SK-MEL-5 (cell line): ENCODE measurements at regions not wholly inside any gene's neighbourhood (a gene's known extent, or its start where the extent isn't known, plus 50 kb on each side); places are given as distances from the start of the nearest gene placed in this dataset.

Experiments used
- DNase-seq: peaks from one replicate; pipeline ENCODE4 v3.0.0-alpha.2; 2016; ENCODE audit warnings: low read depth, low spot score
- in situ Hi-C: cut with HindIII; loops from 2 replicates; pipeline ENCODE4 v1.10.0; 2016; ENCODE audit warnings: low sequenced_read_pairs, high pct_unique_total_duplicates, low pct_unique_long_range_greater_than_20kb

DNA sequence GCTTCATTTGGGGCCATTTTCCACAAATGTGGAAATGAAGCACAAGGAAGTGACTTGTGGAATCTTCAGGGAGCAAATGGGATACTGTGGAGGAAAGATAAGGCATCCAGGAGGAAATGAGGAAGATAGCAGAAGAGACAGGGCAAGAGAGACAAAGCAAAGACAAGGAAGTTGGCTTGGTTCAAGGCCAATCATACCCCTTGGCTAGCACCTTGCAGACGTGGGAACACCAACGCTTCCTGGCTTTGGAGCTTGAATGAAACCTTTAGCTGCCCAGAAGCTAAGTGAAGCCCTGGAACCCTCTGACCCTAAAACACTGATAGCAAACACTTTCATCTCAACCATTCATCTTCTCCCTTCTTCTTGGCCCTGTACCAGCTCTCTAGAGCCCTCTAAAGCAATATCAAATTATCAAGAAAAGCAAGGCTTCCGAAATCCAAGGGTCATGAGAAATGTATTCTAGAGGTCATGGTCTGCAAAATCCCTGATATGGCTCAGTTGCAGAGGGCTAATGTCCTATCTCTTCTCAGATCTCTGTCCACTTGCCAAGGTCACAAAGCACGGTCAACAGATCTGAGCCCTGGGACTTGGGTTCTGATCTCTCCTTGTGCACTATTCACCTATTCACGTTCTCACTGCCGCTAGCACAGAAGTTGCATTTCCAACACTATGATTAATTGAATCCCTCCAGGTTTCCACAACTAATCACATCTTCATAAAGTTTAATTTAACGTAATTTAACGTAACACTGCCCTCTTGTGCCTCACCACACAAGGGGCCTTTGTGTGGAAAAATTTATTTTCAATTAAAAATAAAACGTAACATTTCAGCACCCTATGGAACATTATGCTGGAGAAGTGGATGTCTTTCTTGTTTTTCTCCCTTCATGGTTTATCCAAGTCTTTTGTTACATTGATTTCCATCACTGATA lies 557.6 kb upstream of the ADAMTS9 start:
- DNase-seq, result peak; percentile 4
- in situ Hi-C loops, result no loop called here

DNA sequence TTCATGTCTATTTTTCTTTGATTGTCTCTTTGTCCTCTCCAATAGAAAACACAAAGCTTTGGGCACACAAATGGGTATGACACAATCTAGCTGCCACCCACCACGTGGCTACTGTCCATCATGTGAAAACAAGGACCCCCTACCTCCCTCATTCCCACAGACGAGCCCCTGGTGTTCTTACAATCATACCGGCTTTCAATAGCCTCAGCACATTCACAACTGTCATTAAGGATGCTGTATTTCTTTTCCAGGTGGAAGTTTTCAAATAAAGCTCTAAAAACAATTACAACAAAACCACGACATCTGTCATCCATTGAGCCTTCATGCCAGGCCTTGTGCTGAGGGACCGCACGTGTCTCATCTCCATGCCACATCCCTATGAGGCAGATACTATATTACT lies 552.6 kb upstream of the ADAMTS9 start:
- DNase-seq, result no peak
- in situ Hi-C loops, result no loop called here

DNA sequence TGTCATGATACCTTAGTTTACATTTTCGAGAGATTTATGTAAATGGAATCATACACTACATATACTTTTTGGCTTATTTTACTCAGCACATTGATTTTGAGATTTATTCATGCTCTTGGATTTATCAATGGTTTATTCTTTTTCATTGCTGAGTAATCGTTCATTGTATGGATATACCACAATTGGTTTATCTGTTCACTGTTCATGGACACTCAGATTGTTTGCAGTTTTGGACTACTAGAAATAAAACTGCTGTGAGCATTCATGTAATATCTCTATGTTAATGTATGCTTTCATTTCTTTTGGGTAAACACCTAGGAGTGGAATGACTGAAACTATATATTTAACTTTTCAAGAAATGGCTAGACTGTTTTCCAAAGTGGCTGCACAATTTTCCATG lies 550.9 kb upstream of the ADAMTS9 start:
- in situ Hi-C loops, result no loop called here
- DNase-seq, result no peak

DNA sequence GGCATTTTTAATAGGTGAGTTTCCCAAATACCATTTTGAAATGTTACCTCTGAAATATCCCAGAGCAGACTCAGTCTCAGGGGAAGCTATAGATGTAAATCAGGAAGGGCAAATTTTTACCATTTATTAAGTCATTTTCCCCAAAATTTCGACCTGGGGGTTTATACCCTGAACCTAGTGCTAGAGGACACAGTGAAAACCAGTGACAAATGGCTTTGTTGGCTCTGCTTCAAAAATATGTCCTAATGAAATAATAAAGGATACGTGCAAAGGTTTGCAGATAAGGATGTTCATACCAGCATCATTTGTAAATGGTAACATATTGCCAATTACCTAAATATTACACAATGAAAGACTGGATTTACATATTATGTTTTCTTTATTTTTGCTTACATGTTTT lies 546.7 kb upstream of the ADAMTS9 start:
- in situ Hi-C loops, result no loop called here
- DNase-seq, result no peak

DNA sequence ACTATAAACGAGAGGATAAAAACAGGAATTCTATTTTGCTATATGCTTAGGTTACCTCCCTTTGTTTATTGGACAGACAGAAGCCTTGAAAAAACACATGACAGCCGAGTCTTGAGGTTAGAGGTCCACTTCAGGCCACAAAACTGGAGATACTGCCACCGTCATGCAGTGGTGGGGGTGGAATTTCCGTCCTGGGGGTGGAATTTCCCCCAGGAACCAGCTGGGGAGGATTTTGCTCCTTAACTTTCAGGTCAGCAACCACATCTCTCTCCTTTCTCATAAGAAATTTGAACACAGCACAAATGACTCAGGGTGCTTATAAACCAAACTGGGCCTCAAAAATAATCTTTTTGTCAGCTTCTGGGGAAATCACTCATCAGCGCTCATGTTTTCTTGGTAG lies 545.8 kb upstream of the ADAMTS9 start:
- DNase-seq, result no peak
- in situ Hi-C loops, result no loop called here

DNA sequence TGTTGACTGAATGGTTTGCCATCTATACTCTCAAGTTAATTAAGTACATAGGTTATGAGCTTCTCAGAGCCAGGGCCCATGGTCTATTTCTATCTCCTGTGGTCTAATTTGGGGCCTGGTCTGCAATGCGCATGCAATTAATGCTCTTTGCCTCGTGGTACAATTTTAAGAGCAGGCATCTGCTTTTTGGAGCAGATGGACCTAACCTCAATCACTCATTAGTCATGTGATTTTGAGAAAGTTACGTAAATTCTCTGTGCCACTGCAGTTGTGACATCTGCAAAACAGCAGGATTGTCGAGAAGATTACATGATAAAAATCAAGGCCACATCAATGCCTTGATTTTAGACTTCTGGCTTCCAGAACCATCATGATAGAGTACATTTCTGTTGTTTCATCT lies 543.7 kb upstream of the ADAMTS9 start:
- in situ Hi-C loops, result no loop called here

DNA sequence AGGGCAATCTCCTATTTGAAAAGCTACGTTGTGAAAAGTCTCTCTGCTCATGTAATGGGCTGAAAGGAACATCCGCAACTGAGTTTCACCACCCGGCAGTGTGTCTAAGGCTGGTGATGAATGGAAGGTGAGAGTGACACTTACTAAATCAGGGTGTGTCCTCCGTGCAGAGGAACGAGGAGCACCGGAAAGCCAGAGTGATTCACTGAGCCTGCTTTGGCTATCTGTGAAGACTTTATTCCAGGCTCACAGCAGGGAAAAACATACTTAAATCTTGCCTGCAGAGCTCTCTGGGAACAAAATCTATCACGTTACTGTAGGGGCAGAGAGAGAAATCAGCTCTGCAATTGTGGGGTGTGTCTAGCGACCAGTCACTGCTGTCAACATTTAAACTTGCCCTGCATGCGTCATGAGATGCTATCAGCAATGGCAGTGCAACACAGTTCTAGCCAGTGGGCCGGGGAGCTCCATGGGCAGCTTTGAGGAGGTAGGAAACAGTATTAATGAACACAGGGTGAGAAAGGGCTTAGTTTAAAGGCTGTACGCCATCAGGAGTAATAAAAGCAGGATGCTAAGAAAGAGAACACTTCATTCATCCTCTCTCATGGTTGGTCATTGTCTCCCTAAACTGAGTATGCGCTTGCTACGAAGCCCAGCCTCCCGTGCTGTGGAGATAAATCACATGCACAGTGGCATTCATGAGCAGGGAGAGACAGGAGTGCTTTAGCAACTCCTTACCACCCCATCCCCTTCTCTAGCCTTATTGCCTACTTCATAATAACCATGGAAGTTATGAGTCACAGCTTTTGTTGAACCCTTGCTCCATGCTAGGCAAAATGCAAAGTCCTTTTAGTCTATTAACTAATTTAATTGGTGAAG lies 542.7 kb upstream of the ADAMTS9 start:
- DNase-seq, result no peak
- in situ Hi-C loops, result no loop called here

More for the DNA sequence above, 543.7 kb upstream of the ADAMTS9 start:
- no peak for DNase-seq

DNA sequence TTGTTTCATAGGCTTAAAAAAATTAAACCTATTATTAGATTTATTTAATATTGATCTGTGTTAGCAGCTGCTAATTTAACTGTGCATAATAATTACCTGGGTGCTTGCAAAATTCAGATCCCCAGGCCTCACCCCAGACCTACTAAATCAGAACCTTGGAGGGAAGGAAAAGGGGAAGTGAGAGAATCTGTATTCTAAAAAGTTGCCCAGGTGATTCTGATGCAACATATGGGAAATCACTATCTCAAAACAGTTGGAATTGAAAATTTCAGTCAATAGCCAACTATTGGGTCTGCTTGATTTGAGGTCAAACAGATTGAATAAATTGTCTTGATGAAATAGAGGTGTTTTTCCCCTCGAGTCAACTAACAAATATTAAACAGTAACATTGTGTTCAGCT lies 538.5 kb upstream of the ADAMTS9 start:
- no peak for DNase-seq
- in situ Hi-C loops, result no loop called here

DNA sequence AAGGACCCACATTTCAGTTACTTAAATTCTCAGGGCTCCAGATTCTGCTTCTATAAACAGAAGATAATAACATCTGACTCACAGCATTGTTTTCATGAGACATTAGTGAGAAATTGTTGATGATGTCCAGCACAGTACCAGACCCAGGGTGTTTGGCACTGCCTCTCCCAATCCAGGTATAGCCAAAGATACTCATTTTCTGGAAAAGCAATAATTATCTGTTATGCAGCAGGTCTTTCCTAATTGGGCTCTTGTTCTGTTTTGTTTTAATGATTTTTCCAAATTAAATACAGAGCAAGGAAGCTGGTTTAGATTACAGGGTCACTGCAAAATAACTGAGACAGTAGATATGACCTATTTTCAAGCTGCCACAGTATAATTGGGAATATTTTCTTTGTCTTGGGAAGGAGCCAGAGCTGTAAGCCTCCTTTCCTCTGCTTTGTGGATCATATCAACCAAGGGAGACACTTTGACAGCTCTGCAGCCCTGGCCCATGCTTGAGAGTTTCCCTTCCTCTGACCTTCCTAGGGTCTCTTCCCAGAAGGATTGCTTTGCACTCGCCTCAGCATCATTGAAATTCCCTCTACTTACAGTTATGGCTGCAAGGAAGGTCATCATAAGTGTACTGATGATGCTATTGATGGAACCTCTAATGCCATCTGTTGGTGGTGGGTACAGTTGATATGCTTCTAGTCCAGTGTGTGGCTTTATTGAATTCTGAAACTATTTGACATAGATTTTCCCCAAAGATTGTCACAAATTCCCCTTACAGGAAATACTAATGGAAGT lies 522.4 kb upstream of the ADAMTS9 start:
- in situ Hi-C loops, result no loop called here
- no peak for DNase-seq

DNA sequence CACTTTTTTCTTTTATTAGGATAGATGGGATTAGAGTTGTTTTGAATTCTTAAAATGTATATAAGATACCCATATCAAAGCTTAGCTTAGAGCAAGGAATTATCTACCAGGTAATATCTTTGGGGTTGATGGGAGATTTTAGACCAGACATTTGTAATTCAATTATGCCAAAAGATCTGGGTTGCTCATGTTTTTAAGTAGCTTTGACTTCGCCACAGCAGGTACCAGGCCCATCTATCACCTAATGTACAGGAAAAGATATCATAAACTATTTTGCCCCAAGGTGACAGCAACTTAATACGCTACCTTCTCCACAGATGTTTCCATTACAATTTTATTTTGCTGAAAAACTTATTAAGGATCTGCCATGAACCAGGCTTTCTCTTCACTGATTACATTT lies 514.6 kb upstream of the ADAMTS9 start:
- DNase-seq, result no peak
- in situ Hi-C loops, result no loop called here

DNA sequence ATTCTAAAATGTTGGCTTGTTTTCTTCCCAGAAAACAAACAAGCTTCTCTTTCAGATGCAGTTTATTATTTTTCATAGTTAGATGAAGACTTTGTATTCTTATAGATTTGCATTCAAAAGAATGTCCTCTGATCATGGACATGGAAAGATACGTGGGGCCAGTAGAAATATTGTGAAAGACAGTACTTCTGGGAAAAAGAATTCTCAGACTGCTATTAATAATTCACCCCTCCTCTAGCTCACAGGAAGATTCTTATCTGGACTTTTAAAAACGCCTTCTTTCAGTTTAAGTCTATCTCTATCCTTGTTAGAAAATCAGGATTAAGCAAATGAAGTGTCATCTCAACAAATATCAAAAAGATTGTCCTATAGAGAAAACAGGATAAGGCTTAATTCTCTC lies 514.1 kb upstream of the ADAMTS9 start:
- in situ Hi-C loops, result no loop called here

DNA sequence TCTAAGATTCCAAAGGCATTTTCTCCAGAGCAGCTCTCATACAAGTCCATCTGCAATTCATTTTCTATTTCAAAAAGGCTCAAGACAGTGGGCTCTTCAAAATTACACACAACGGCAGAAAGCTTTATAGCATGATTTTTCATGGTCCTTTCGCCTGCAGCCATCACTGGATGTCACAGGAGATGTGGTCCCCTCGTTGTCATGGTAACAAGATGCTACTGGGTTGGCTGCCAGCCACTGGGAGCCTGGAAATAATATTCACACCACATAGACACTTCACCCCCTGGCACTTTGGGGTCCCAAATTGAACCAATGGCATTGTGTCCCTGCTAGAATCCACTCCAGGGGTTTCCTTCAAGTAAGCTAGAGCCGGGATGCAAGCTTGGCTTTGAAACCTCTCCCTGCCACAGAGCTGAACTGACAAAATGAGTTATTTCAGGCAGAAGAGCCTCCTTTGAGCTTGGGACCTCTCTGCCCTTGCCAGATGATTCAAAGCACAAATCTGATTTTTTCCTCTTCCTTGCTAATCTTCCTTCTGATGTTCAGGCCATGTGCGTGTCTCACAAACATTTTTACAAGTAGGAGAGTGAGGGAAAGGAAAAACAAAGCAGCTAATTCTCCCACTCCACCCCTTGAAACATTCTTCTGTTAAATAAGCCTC lies 512.6 kb upstream of the ADAMTS9 start:
- in situ Hi-C loops, result no loop called here

More for the DNA sequence above, 514.1 kb upstream of the ADAMTS9 start:
- no peak for DNase-seq

DNA sequence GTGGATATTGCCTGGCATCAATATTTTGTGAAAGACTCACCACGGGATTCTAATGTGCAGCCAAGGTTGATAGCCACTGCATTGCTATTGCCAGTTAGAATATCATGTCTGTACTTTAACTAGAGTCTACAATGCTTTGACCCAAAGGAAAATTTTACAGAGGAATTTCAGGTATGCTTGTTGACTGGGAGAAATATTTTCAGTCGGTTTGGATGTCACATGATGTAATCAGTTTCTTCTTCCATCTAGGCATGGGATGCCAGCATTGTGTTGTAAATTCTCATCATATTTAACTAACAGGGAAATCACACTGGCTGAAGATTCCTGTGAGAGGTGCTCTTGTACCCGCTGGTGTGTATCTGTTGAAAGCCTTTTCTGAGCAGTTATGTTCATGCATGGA lies 508.9 kb upstream of the ADAMTS9 start:
- DNase-seq, result no peak
- in situ Hi-C loops, result no loop called here

More for the DNA sequence above, 512.6 kb upstream of the ADAMTS9 start:
- no peak for DNase-seq

DNA sequence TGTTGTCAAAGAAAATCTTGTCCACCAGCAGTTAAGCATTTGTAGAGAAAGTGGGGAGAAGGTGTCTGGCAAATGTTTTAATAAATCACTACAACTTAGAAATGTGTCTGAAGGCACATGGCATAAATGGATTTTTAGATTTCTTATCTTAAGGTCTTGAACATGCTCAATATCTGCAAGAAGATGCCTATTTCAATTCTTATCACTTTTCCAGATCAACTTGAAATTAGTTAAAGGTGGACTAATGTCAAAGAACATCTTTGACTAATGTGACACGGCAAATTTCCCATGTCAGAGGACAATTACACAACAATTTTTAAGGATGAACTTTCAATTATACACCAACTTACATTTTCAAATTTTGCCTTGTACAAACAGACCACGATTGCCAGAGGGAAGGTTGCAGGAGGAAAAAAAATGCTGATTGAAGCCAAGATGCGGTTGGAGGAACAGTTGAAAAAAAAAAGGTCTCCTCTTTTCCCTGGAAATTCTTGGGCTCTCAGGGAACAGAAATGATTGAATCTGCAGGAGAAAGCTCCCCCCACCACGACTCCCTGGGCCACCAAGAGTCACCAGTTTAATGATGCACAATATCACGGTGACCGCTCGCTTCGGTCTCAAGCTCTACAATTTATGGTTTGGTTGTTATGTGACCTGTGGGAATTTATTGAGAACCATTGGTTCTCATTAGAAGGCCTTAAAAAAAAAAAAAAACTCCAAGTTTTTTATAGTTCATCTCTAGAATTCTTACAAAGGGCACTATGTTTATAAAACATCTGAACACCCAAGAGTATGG lies 507.6 kb upstream of the ADAMTS9 start:
- in situ Hi-C loops, result no loop called here
- no peak for DNase-seq

DNA sequence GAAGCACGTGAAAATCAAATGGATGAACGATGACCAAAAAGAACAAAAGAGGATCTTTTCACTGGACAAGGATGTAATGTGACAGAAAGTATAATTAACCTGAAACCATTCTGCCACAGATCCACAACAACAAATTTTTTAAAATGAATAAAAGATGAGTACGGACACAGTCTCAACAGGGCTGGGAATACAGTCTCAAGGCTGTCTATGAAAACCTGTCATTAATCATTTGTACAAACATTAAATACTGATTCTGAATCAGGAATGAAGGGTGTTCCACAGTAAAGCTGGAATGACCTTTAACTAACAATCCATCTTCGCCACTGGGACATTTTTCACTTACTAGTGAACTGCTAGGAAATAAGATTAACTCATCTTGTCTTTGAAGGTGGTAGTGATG lies 506.9 kb upstream of the ADAMTS9 start:
- no peak for DNase-seq
- in situ Hi-C loops, result no loop called here

DNA sequence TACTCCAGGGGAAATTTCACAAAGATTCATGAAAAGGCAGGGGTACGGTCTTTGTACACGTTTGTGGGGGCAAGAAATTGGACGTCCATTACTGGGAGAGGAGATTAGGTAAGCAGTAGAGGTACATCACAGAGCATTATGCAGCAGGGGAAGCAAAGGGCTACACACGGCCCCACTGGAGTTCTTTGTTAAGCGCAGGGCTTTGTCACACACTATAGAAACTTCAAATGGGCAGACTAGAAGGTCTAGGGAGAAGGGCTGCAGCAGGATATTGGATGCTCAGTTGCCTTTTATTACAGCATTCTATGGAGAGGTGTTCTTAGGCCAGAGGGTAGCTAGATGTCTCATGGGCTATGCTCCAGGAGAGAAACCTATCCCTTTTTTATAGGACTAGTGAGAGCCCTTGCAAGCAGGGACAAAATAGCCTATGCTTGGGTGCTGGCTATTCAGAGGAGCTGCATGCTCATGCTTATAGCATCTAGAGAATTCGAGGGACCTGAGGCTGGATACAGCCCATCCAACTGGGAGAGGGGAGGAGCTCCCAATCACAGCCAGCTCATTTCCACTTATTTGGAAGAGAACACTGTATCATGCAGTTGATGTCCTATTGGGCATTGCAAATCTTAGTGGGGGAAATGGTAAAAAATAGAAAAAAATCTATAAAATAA lies 506.4 kb upstream of the ADAMTS9 start:
- no peak for DNase-seq
- in situ Hi-C loops, result no loop called here
